ENCODE measurements at regions not wholly inside any gene's neighbourhood (a gene's known extent, or its start where the extent isn't known, plus 50 kb on each side); places are given as distances from the start of the nearest gene placed in this dataset.

DNA sequence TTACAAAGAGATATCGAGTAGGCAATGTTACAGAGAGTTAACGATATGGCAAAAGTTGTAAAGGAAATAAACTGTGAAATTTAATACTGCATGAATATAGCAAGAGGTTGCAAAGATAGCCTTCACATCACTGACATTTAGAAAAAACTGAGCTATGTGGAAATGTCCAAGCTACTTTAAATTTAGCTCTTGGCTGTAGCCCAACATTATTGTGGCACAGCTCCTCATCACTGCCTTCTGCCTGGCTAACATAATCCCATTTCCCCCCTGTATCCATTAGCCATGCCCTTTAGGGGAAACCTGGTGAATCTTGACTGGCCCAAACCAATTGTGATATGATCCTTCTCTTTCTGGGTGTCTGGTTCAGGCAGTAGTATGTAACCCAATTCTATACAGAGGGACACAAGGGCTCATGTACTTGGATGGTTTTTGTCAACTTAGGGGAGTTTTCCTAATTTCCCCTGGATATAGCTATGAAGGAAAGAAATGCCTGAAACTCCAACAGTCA is 115.4 kb downstream of the PFDN4 start:
- no peaks in the 10 kb centered on the region for H3K27me3 ChIP-seq (ENCODE audit: control insufficient read depth in 5 of 5, insufficient read depth in 4 of 5, low read length in 5 of 5)
- H3K9me3 ChIP-seq (ENCODE audit: control insufficient read depth in 5 of 5, low read length in 5 of 5), result no peaks in the 10 kb centered on the region
- no peak overlapping the region for H3K4me3 ChIP-seq (ENCODE audit: low read depth in 1 of 5, low read length in 5 of 5)
- no peak overlapping the region for H3K9ac ChIP-seq (ENCODE audit: low read length in 5 of 5)
- H3K27ac ChIP-seq (ENCODE audit: low read depth, low read length), result no peak overlapping the region
- H3K36me3 ChIP-seq (ENCODE audit: control insufficient read depth in 5 of 5, insufficient read depth in 5 of 5, low read length in 5 of 5), result no peaks in the 10 kb centered on the region
- no peaks in the 10 kb centered on the region for H3K4me1 ChIP-seq (ENCODE audit: control insufficient read depth in 5 of 5, insufficient read depth in 5 of 5, low read length in 5 of 5)

DNA sequence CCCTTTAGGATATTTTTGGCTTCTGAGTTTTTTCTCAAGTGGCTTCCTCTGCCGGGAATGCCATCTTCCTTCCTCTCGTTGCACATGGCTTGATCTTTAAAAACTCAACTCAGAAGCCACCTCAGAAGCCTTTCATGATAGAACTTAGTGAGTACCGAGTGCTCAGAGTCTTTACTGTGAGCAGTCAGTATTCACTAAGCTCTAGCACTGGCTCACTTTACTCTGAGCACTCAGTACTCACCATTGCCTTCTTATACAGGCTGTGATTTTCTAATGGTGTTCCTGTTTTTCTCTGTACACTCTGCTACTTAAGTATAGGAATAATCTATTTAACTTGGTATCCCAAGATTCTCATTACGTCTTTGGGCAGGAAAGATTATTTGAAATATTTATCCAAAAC is 116.2 kb downstream of the PFDN4 start:
- H3K36me3 ChIP-seq (ENCODE audit: control insufficient read depth in 5 of 5, insufficient read depth in 5 of 5, low read length in 5 of 5), result no peaks in the 10 kb centered on the region
- no peaks in the 10 kb centered on the region for H3K4me1 ChIP-seq (ENCODE audit: control insufficient read depth in 5 of 5, insufficient read depth in 5 of 5, low read length in 5 of 5)
- H3K27ac ChIP-seq (ENCODE audit: low read depth, low read length), result no peak overlapping the region
- H3K4me3 ChIP-seq (ENCODE audit: low read depth in 1 of 5, low read length in 5 of 5), result no peak overlapping the region
- H3K27me3 ChIP-seq (ENCODE audit: control insufficient read depth in 5 of 5, insufficient read depth in 4 of 5, low read length in 5 of 5), result no peaks in the 10 kb centered on the region
- no peak overlapping the region for H3K9ac ChIP-seq (ENCODE audit: low read length in 5 of 5)
- H3K9me3 ChIP-seq (ENCODE audit: control insufficient read depth in 5 of 5, low read length in 5 of 5), result no peaks in the 10 kb centered on the region

GRCh38 chr20:54324652-54325285 is 116.9 kb downstream of the PFDN4 start:
- Histone ChIP-seq H3K27me3 (ENCODE audit: control insufficient read depth in 5 of 5, insufficient read depth in 4 of 5, low read length in 5 of 5) (no peaks in the 10 kb centered on the region), H3K27ac (ENCODE audit: low read depth, low read length) (no peak overlapping the region), H3K4me1 (ENCODE audit: control insufficient read depth in 5 of 5, insufficient read depth in 5 of 5, low read length in 5 of 5) (no peaks in the 10 kb centered on the region), H3K9me3 (ENCODE audit: control insufficient read depth in 5 of 5, low read length in 5 of 5) (no peaks in the 10 kb centered on the region), H3K36me3 (ENCODE audit: control insufficient read depth in 5 of 5, insufficient read depth in 5 of 5, low read length in 5 of 5) (no peaks in the 10 kb centered on the region), H3K9ac (ENCODE audit: low read length in 5 of 5) (no peak overlapping the region), H3K4me3 (ENCODE audit: low read depth in 1 of 5, low read length in 5 of 5) (no peak overlapping the region)

GRCh38 chr20:54335299-54335698 is 127.4 kb downstream of the PFDN4 start:
- H3K36me3 ChIP-seq (ENCODE audit: control insufficient read depth in 5 of 5, insufficient read depth in 5 of 5, low read length in 5 of 5), result no peaks in the 10 kb centered on the region
- no peaks in the 10 kb centered on the region for H3K27me3 ChIP-seq (ENCODE audit: control insufficient read depth in 5 of 5, insufficient read depth in 4 of 5, low read length in 5 of 5)
- no peak overlapping the region for H3K4me3 ChIP-seq (ENCODE audit: low read depth in 1 of 5, low read length in 5 of 5)
- H3K27ac ChIP-seq (ENCODE audit: low read depth, low read length), result no peak overlapping the region
- H3K4me1 ChIP-seq (ENCODE audit: control insufficient read depth in 5 of 5, insufficient read depth in 5 of 5, low read length in 5 of 5), result no peaks in the 10 kb centered on the region
- H3K9ac ChIP-seq (ENCODE audit: low read length in 5 of 5), result no peak overlapping the region
- H3K9me3 ChIP-seq (ENCODE audit: control insufficient read depth in 5 of 5, low read length in 5 of 5), result peaks cover 0 to 2% (median 0%) of the 10 kb centered on the region in 5 donors

GRCh38 chr20:54337144-54337543 is 129.3 kb downstream of the PFDN4 start:
- Histone ChIP-seq H3K36me3 (ENCODE audit: control insufficient read depth in 5 of 5, insufficient read depth in 5 of 5, low read length in 5 of 5) (no peaks in the 10 kb centered on the region), H3K27me3 (ENCODE audit: control insufficient read depth in 5 of 5, insufficient read depth in 4 of 5, low read length in 5 of 5) (no peaks in the 10 kb centered on the region), H3K27ac (ENCODE audit: low read depth, low read length) (no peak overlapping the region), H3K4me1 (ENCODE audit: control insufficient read depth in 5 of 5, insufficient read depth in 5 of 5, low read length in 5 of 5) (no peaks in the 10 kb centered on the region), H3K9me3 (ENCODE audit: control insufficient read depth in 5 of 5, low read length in 5 of 5) (peaks cover 0 to 2% (median 0%) of the 10 kb centered on the region in 5 donors), H3K4me3 (ENCODE audit: low read depth in 1 of 5, low read length in 5 of 5) (no peak overlapping the region), H3K9ac (ENCODE audit: low read length in 5 of 5) (no peak overlapping the region)

- Histone ChIP-seq H3K27me3 (ENCODE audit: control insufficient read depth in 5 of 5, insufficient read depth in 4 of 5, low read length in 5 of 5) (no peaks in the 10 kb centered on the region), H3K27ac (ENCODE audit: low read depth, low read length) (no peak overlapping the region), H3K9ac (ENCODE audit: low read length in 5 of 5) (no peak overlapping the region), H3K4me3 (ENCODE audit: low read depth in 1 of 5, low read length in 5 of 5) (no peak overlapping the region), H3K4me1 (ENCODE audit: control insufficient read depth in 5 of 5, insufficient read depth in 5 of 5, low read length in 5 of 5) (no peaks in the 10 kb centered on the region), H3K9me3 (ENCODE audit: control insufficient read depth in 5 of 5, low read length in 5 of 5) (peaks cover 0 to 2% (median 0%) of the 10 kb centered on the region in 5 donors), H3K36me3 (ENCODE audit: control insufficient read depth in 5 of 5, insufficient read depth in 5 of 5, low read length in 5 of 5) (no peaks in the 10 kb centered on the region)
Measured at GRCh38 chr20:54339093-54339492, 131.2 kb downstream of the PFDN4 start.

- Histone ChIP-seq H3K36me3 (ENCODE audit: control insufficient read depth in 5 of 5, insufficient read depth in 5 of 5, low read length in 5 of 5) (no peaks in the 10 kb centered on the region), H3K9ac (ENCODE audit: low read length in 5 of 5) (no peak overlapping the region), H3K27me3 (ENCODE audit: control insufficient read depth in 5 of 5, insufficient read depth in 4 of 5, low read length in 5 of 5) (no peaks in the 10 kb centered on the region), H3K27ac (ENCODE audit: low read depth, low read length) (no peak overlapping the region), H3K4me3 (ENCODE audit: low read depth in 1 of 5, low read length in 5 of 5) (no peak overlapping the region), H3K4me1 (ENCODE audit: control insufficient read depth in 5 of 5, insufficient read depth in 5 of 5, low read length in 5 of 5) (peaks cover 2 to 8% (median 6%) of the 10 kb centered on the region in 5 donors), H3K9me3 (ENCODE audit: control insufficient read depth in 5 of 5, low read length in 5 of 5) (peaks cover 0 to 2% (median 0%) of the 10 kb centered on the region in 5 donors)
Measured at GRCh38 chr20:54340206-54340605, 132.3 kb downstream of the PFDN4 start.

DNA sequence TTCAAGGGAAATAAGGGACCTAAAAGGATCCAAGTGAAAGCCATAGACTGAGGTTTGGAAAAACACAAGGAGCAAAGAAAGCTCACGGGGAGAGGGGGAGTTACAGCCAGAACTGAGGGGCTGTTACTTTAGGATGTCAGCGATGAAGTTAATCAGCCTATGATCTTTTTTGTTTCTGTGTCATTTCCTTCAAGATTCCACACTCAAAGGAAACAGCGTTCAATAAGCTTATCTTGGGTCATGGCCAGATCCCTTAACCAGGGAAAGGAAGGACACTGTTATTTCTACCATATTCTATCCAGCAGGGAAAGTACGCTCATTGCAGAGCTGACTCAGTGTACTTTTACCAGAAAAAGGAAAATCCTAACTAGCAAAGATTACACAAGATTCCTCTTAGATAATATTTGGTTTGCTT is 132.8 kb downstream of the PFDN4 start:
- no peaks in the 10 kb centered on the region for H3K27me3 ChIP-seq (ENCODE audit: control insufficient read depth in 5 of 5, insufficient read depth in 4 of 5, low read length in 5 of 5)
- no peaks in the 10 kb centered on the region for H3K36me3 ChIP-seq (ENCODE audit: control insufficient read depth in 5 of 5, insufficient read depth in 5 of 5, low read length in 5 of 5)
- no peak overlapping the region for H3K9ac ChIP-seq (ENCODE audit: low read length in 5 of 5)
- peaks cover 2 to 12% (median 10%) of the 10 kb centered on the region in 5 donors for H3K4me1 ChIP-seq (ENCODE audit: control insufficient read depth in 5 of 5, insufficient read depth in 5 of 5, low read length in 5 of 5)
- H3K9me3 ChIP-seq (ENCODE audit: control insufficient read depth in 5 of 5, low read length in 5 of 5), result peaks cover 0 to 2% (median 0%) of the 10 kb centered on the region in 5 donors
- no peak overlapping the region for H3K4me3 ChIP-seq (ENCODE audit: low read depth in 1 of 5, low read length in 5 of 5)
- no peak overlapping the region for H3K27ac ChIP-seq (ENCODE audit: low read depth, low read length)

GRCh38 chr20:54342258-54342920 is 133.0 kb upstream of the DOK5 start:
- H3K9ac ChIP-seq (ENCODE audit: low read length in 5 of 5), result no peak overlapping the region
- peaks cover 2 to 22% (median 16%) of the 10 kb centered on the region in 5 donors for H3K4me1 ChIP-seq (ENCODE audit: control insufficient read depth in 5 of 5, insufficient read depth in 5 of 5, low read length in 5 of 5)
- no peaks in the 10 kb centered on the region for H3K27me3 ChIP-seq (ENCODE audit: control insufficient read depth in 5 of 5, insufficient read depth in 4 of 5, low read length in 5 of 5)
- no peaks in the 10 kb centered on the region for H3K36me3 ChIP-seq (ENCODE audit: control insufficient read depth in 5 of 5, insufficient read depth in 5 of 5, low read length in 5 of 5)
- no peak overlapping the region for H3K4me3 ChIP-seq (ENCODE audit: low read depth in 1 of 5, low read length in 5 of 5)
- H3K27ac ChIP-seq (ENCODE audit: low read depth, low read length), result no peak overlapping the region
- H3K9me3 ChIP-seq (ENCODE audit: control insufficient read depth in 5 of 5, low read length in 5 of 5), result peaks cover 0 to 3% (median 0%) of the 10 kb centered on the region in 5 donors

DNA sequence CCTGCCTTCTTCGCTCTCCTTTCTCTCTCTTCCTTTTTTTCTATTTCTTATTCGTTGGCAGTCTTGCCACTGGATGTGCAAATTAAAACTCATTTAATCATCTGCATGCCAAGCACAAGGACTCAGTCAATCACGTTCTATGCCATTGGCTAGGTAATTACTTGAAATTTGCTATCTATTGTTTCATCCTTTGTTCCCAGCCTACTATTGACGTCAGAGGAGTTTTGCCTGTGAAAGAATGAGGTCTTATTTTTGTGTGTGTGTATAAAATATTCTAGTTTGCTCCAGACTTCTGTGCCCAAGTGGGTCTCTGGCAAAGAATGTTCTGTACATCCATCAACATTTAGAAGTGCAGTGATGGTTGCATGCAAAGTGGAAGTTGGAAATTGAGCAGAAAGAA is 132.3 kb upstream of the DOK5 start:
- Histone ChIP-seq H3K27me3 (ENCODE audit: control insufficient read depth in 5 of 5, insufficient read depth in 4 of 5, low read length in 5 of 5) (no peaks in the 10 kb centered on the region), H3K4me1 (ENCODE audit: control insufficient read depth in 5 of 5, insufficient read depth in 5 of 5, low read length in 5 of 5) (peaks cover 2 to 22% (median 16%) of the 10 kb centered on the region in 5 donors), H3K36me3 (ENCODE audit: control insufficient read depth in 5 of 5, insufficient read depth in 5 of 5, low read length in 5 of 5) (no peaks in the 10 kb centered on the region), H3K9ac (ENCODE audit: low read length in 5 of 5) (no peak overlapping the region), H3K4me3 (ENCODE audit: low read depth in 1 of 5, low read length in 5 of 5) (no peak overlapping the region), H3K9me3 (ENCODE audit: control insufficient read depth in 5 of 5, low read length in 5 of 5) (peaks cover 0 to 3% (median 0%) of the 10 kb centered on the region in 5 donors), H3K27ac (ENCODE audit: low read depth, low read length) (no peak overlapping the region)

All from subcutaneous abdominal adipose tissue (tissue), 5 donors.